Mesendoderm (in vitro differentiated cells): ENCODE measurements at regions not wholly inside any gene's neighbourhood (a gene's known extent, or its start where the extent isn't known, plus 50 kb on each side); places are given as distances from the start of the nearest gene placed in this dataset.

ENCODE experiments used
- DNase-seq: peaks from one replicate; pipeline ENCODE4 v3.0.0; 2013
- H2AK5ac ChIP-seq: 2 replicates; pipeline ENCODE4 v1.6.1; 2013; ENCODE audit warnings: low read length, inconsistent platforms
- H2BK120ac ChIP-seq: 2 replicates; pipeline ENCODE4 v1.6.1; 2013; ENCODE audit warnings: low read depth, mild to moderate bottlenecking, low read length, moderate library complexity, mixed read lengths
- H2BK15ac ChIP-seq: replicated peaks from 2 replicates; pipeline ENCODE4 v1.6.1; 2013; ENCODE audit warnings: low read depth, mild to moderate bottlenecking, moderate library complexity
- H2BK5ac ChIP-seq: 2 replicates; pipeline ENCODE4 v1.6.1; 2013; ENCODE audit warnings: low read length, inconsistent platforms
- H3K18ac ChIP-seq: 2 replicates; pipeline ENCODE4 v1.6.1; 2013; ENCODE audit warnings: mild to moderate bottlenecking, low read length, mixed read lengths
- H3K23ac ChIP-seq: one replicate; pipeline ENCODE4 v1.6.1; 2013; ENCODE audit warnings: low read length
- H3K27ac ChIP-seq: 2 replicates; pipeline ENCODE4 v1.5.1; 2013; ENCODE audit warnings: low read depth, mild to moderate bottlenecking, inconsistent platforms, low read length, moderate library complexity
- H3K27me3 ChIP-seq: 2 replicates; pipeline ENCODE4 v1.6.1; 2013; ENCODE audit warnings: low read length, control low read depth, mild to moderate bottlenecking, inconsistent platforms; ENCODE audit not compliant: insufficient read depth, poor library complexity
- H3K36me3 ChIP-seq: 2 replicates; pipeline ENCODE4 v1.6.1; 2013; ENCODE audit warnings: low read length, inconsistent platforms; ENCODE audit not compliant: control insufficient read depth, insufficient read depth
- H3K4ac ChIP-seq: one replicate; pipeline ENCODE4 v1.6.1; 2013; ENCODE audit warnings: low read depth, mild to moderate bottlenecking, low read length, moderate library complexity
- H3K4me1 ChIP-seq: 2 replicates; pipeline ENCODE4 v1.6.1; 2013; ENCODE audit warnings: low read depth, low read length, inconsistent platforms; ENCODE audit not compliant: control insufficient read depth
- H3K4me2 ChIP-seq: 2 replicates; pipeline ENCODE4 v1.6.1; 2013; ENCODE audit warnings: low read length
- H3K4me3 ChIP-seq: 2 replicates; pipeline ENCODE4 v1.5.1; 2013; ENCODE audit warnings: mild to moderate bottlenecking, low read length
- H3K56ac ChIP-seq: one replicate; pipeline ENCODE4 v1.6.1; 2013; ENCODE audit warnings: low read length
- H3K79me1 ChIP-seq: 2 replicates; pipeline ENCODE4 v1.6.1; 2013; ENCODE audit warnings: low read length, inconsistent platforms
- H3K79me2 ChIP-seq: 2 replicates; pipeline ENCODE4 v1.6.1; 2013; ENCODE audit warnings: mild to moderate bottlenecking, low read length; ENCODE audit not compliant: control insufficient read depth, insufficient read depth
- H3K9ac ChIP-seq: 2 replicates; pipeline ENCODE4 v1.6.1; 2013; ENCODE audit warnings: low read length, inconsistent platforms
- H4K5ac ChIP-seq: one replicate; pipeline ENCODE4 v1.6.1; 2013; ENCODE audit warnings: low read length
- H4K8ac ChIP-seq: one replicate; pipeline ENCODE4 v1.6.1; 2013; ENCODE audit warnings: low read depth, mild to moderate bottlenecking, control low read depth, low read length, moderate library complexity
- WGBS: extraction: QIAGEN DNeasy Blood & Tissue Kit; methylation state at CpG from one replicate; pipeline ENCODE4 v1.1.7; 2013; ENCODE audit warnings: low lambda C conversion rate, missing lambda C conversion rate; ENCODE audit not compliant: insufficient coverage; ENCODE audit errors: extremely low coverage; 5-methylcytosine and 5-hydroxymethylcytosine counted together

DNA sequence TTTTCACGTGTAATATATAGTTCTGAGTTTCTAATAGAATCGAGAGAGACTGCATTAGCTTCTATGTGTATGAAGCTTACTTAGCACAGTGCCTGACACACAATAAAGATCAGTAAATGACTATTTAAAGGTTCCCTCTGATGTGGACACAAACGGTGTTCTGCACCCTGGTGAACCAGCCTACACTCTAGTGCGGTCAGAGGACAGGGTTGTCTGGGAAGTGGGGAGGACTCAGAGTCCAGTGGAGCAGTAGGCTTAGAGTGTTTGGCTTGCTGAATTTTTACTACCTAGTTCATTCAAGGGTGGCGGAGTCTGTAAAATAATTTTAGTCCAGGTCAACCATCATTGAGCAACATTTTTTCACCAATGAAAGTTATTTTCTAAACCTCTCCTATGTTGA, 77.8 kb downstream of the DIPK2A start:
- no peak overlapping the region for H3K4me3 ChIP-seq
- H3K56ac ChIP-seq, result no peak overlapping the region
- H3K23ac ChIP-seq, result no peak overlapping the region
- WGBS, result no CpG with 5 or more reads among the region's 5 CpGs
- H2BK120ac ChIP-seq, result no peak overlapping the region
- no peak overlapping the region for H3K27ac ChIP-seq
- no peak overlapping the region for H2AK5ac ChIP-seq
- H4K5ac ChIP-seq, result no peak overlapping the region
- no peaks in the 10 kb centered on the region for H3K27me3 ChIP-seq
- no peak overlapping the region for H3K18ac ChIP-seq
- no peak overlapping the region for H3K4me2 ChIP-seq
- H3K4ac ChIP-seq, result no peak overlapping the region
- H3K79me1 ChIP-seq, result no peaks in the 10 kb centered on the region
- no peak overlapping the region for H2BK15ac ChIP-seq
- H3K36me3 ChIP-seq, result no peaks in the 10 kb centered on the region
- H3K9ac ChIP-seq, result no peak overlapping the region
- no peak overlapping the region for H4K8ac ChIP-seq
- H2BK5ac ChIP-seq, result no peak overlapping the region
- no peak for DNase-seq
- no peaks in the 10 kb centered on the region for H3K4me1 ChIP-seq
- H3K79me2 ChIP-seq, result no peaks in the 10 kb centered on the region

DNA sequence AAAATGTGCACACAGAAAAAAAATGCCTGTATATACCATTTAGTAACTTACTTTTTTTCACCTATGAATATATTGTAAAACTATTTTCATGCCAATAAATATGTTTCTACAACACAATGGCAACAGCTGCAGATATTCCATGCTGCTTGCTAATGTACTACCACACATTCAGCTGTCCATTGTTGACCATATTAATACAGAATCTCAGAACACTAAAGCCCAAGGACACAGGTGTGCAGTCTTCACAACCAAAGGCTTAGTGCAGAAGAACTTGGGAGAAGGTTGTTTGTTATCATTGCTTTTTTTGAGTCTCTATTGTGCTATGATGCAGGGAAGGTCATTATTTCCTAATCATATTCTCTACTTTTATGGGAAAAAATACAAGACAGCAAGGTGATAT, 79.6 kb downstream of the DIPK2A start:
- Histone ChIP-seq H3K23ac (no peak overlapping the region), H3K27me3 (no peaks in the 10 kb centered on the region)

DNA sequence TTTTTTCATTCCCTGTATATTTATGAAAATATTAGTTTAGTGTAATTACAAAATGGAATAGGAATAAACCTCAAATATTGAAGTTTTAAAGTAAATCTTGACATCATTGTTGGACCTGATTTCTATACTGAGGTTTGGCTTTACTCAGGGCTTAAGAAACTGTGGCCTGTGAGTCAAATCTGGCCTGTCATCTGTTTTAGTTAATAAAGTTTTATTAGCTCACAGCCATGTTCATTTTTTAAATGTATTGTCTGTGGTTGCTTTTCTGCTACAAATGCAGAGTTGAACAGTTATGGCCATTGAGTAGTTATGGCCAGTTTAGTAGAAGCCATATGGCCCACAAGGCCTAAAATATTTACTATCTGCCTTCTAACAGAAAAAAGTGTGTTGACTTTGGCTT, 80.7 kb downstream of the DIPK2A start:
- no peak overlapping the region for H3K27ac ChIP-seq
- H3K36me3 ChIP-seq, result no peaks in the 10 kb centered on the region
- no peak overlapping the region for H3K56ac ChIP-seq
- H3K18ac ChIP-seq, result no peak overlapping the region
- H3K9ac ChIP-seq, result no peak overlapping the region
- no peak overlapping the region for H4K5ac ChIP-seq
- DNase-seq, result no peak
- H2AK5ac ChIP-seq, result no peak overlapping the region
- H3K4ac ChIP-seq, result no peak overlapping the region
- no peak overlapping the region for H2BK120ac ChIP-seq
- no peaks in the 10 kb centered on the region for H3K79me2 ChIP-seq
- H3K4me1 ChIP-seq, result no peaks in the 10 kb centered on the region
- no peak overlapping the region for H2BK15ac ChIP-seq
- no peaks in the 10 kb centered on the region for H3K27me3 ChIP-seq
- H3K4me3 ChIP-seq, result no peak overlapping the region
- no peak overlapping the region for H3K23ac ChIP-seq
- no peak overlapping the region for H4K8ac ChIP-seq
- no peak overlapping the region for H3K4me2 ChIP-seq
- H2BK5ac ChIP-seq, result no peak overlapping the region
- H3K79me1 ChIP-seq, result no peaks in the 10 kb centered on the region

More for the DNA sequence above, 79.6 kb downstream of the DIPK2A start:
- no peak overlapping the region for H3K4ac ChIP-seq
- H3K18ac ChIP-seq, result no peak overlapping the region
- H2BK120ac ChIP-seq, result no peak overlapping the region
- H3K4me2 ChIP-seq, result no peak overlapping the region
- H3K79me2 ChIP-seq, result no peaks in the 10 kb centered on the region
- no peak overlapping the region for H3K9ac ChIP-seq
- H3K56ac ChIP-seq, result no peak overlapping the region
- no peak overlapping the region for H4K8ac ChIP-seq
- no peak overlapping the region for H3K27ac ChIP-seq
- DNase-seq, result no peak
- no peaks in the 10 kb centered on the region for H3K36me3 ChIP-seq
- no peak overlapping the region for H4K5ac ChIP-seq
- H2BK15ac ChIP-seq, result no peak overlapping the region
- no peak overlapping the region for H3K4me3 ChIP-seq
- no peak overlapping the region for H2AK5ac ChIP-seq
- no peaks in the 10 kb centered on the region for H3K79me1 ChIP-seq
- no peak overlapping the region for H2BK5ac ChIP-seq
- no peaks in the 10 kb centered on the region for H3K4me1 ChIP-seq

DNA sequence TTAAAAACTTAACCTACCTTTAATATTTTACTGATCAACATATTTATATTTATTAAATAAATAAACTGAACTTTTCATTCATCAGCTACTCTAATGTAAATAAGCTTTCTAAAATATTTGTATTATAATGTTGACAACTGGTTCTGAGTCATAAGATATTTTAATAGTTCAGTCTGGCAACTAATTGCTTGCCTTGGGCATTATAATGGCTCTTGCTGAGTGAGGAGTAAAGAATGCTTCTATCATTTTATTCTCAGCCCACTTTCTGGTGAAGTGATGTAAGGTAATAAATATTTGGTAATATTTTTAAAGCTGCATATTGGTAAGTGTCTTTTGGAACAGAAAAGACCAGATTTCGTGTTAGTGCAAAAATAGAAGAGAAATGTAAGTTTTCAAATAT, 81.5 kb downstream of the DIPK2A start:
- 100% methylated on average over 1 of the region's 1 CpG for WGBS
- no peak overlapping the region for H3K27ac ChIP-seq

DNA sequence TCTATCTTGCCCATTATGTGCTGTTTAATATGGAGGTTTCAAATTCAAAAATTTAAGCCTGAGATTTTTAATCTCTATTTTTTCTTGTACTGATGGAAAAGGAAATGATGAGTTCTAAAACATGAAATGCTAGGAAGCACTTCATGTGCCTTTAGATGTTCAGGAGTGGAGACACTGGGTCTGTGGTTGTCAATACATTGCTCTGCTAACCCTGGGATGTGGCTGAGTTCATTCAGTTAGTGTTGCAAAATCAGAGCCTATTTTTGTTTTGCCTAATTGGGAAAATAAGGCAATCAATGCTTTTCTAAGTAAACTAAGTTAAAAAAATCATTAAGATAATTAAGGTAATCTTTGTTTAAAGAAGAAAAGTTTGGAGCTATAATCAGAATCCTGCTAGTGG, 83.1 kb downstream of the DIPK2A start:
- H3K18ac ChIP-seq, result no peak overlapping the region
- no peak overlapping the region for H3K23ac ChIP-seq
- no peak overlapping the region for H2BK5ac ChIP-seq
- H3K4me3 ChIP-seq, result no peak overlapping the region
- no peak overlapping the region for H3K4me2 ChIP-seq
- no peak overlapping the region for H3K4ac ChIP-seq
- H2BK120ac ChIP-seq, result no peak overlapping the region
- no peak overlapping the region for H2AK5ac ChIP-seq
- no peak overlapping the region for H2BK15ac ChIP-seq
- no peak for DNase-seq
- no peak overlapping the region for H4K5ac ChIP-seq
- H3K27ac ChIP-seq, result no peak overlapping the region
- H3K27me3 ChIP-seq, result no peaks in the 10 kb centered on the region
- no peak overlapping the region for H4K8ac ChIP-seq
- no peaks in the 10 kb centered on the region for H3K36me3 ChIP-seq
- no peaks in the 10 kb centered on the region for H3K4me1 ChIP-seq
- no peak overlapping the region for H3K9ac ChIP-seq
- H3K79me1 ChIP-seq, result no peaks in the 10 kb centered on the region
- H3K79me2 ChIP-seq, result no peaks in the 10 kb centered on the region
- H3K56ac ChIP-seq, result no peak overlapping the region

More for the DNA sequence above, 81.5 kb downstream of the DIPK2A start:
- Histone ChIP-seq H3K23ac (no peak overlapping the region), H3K36me3 (no peaks in the 10 kb centered on the region), H3K4me2 (no peak overlapping the region), H3K79me2 (no peaks in the 10 kb centered on the region), H3K18ac (no peak overlapping the region), H3K79me1 (no peaks in the 10 kb centered on the region), H2AK5ac (no peak overlapping the region), H3K56ac (no peak overlapping the region), H3K4ac (no peak overlapping the region), H3K4me3 (no peak overlapping the region), H3K27me3 (no peaks in the 10 kb centered on the region), H3K9ac (no peak overlapping the region), H2BK5ac (no peak overlapping the region), H2BK120ac (no peak overlapping the region), H2BK15ac (no peak overlapping the region), H4K5ac (no peak overlapping the region), H4K8ac (no peak overlapping the region), H3K4me1 (no peaks in the 10 kb centered on the region)
- DNase-seq, result no peak

DNA sequence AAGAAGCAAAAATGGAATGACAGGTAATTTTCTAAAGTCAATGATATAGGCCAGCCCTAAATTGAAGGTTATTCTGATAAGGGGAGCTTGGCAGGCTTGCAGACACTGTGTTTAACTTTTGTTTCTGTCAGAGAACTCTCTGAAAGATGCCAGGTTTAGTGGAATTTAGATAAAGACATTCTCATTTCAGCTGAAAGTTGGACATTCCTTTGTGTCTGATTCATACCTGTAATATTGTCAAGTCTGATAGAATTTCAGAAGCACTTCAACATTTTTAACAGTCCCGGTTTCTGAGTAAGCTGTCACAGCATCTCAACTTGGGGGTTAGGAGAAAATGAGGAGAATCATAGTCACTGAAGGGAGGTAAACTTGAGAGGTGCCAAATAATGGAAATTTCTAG, 84.0 kb downstream of the DIPK2A start:
- H3K9ac ChIP-seq, result no peak overlapping the region
- no peaks in the 10 kb centered on the region for H3K36me3 ChIP-seq
- no peak for DNase-seq
- H2AK5ac ChIP-seq, result no peak overlapping the region
- no CpG with 5 or more reads among the region's 1 CpG for WGBS
- no peak overlapping the region for H2BK15ac ChIP-seq
- H3K18ac ChIP-seq, result no peak overlapping the region
- H3K79me2 ChIP-seq, result no peaks in the 10 kb centered on the region
- no peak overlapping the region for H2BK120ac ChIP-seq
- H2BK5ac ChIP-seq, result no peak overlapping the region
- no peak overlapping the region for H3K56ac ChIP-seq
- no peak overlapping the region for H3K23ac ChIP-seq
- no peaks in the 10 kb centered on the region for H3K27me3 ChIP-seq
- no peak overlapping the region for H4K8ac ChIP-seq
- H3K4me1 ChIP-seq, result no peaks in the 10 kb centered on the region
- H4K5ac ChIP-seq, result no peak overlapping the region
- H3K27ac ChIP-seq, result no peak overlapping the region
- no peak overlapping the region for H3K4me2 ChIP-seq
- no peak overlapping the region for H3K4ac ChIP-seq
- no peaks in the 10 kb centered on the region for H3K79me1 ChIP-seq
- H3K4me3 ChIP-seq, result no peak overlapping the region
